HL-60 (cell line): ENCODE measurements at regions not wholly inside any gene's neighbourhood (a gene's known extent, or its start where the extent isn't known, plus 50 kb on each side); places are given as distances from the start of the nearest gene placed in this dataset.

Source experiments
- DNase-seq, 2 experiments: peaks; one replicate each; pipeline ENCODE4 v3.0.0-alpha.2; 2010 to 2020; ENCODE audit warnings: low read depth in 1 of 2, low spot score in 1 of 2
- H3K27ac ChIP-seq: fragments of 250-450 bp; sonication (Bioruptor Pico); replicated peaks from 2 replicates; pipeline ENCODE4 v1.5.1; 2020; ENCODE audit warnings: mild to moderate bottlenecking, moderate library complexity
- H3K27me3 ChIP-seq: fragments of 250-450 bp; sonication (Bioruptor Pico); 2 replicates; pipeline ENCODE4 v1.5.1; 2021; ENCODE audit warnings: mild to moderate bottlenecking, moderate library complexity; ENCODE audit not compliant: insufficient read depth, poor library complexity, severe bottlenecking
- H3K4me3 ChIP-seq: replicated peaks from 2 replicates; pipeline ENCODE4 v1.5.1; 2011; ENCODE audit warnings: mild to moderate bottlenecking, control low read depth, low read length; ENCODE audit not compliant: insufficient read depth
- GABPA ChIP-seq: IDR thresholded peaks from 2 replicates; pipeline ENCODE4 v1.6.1; 2012; ENCODE audit warnings: low read depth
- POLR2AphosphoS5 ChIP-seq: IDR thresholded peaks from 2 replicates; pipeline ENCODE4 v1.6.1; 2012; ENCODE audit warnings: low read depth
- SPI1 ChIP-seq: IDR thresholded peaks from 2 replicates; pipeline ENCODE4 v1.6.1; 2012; ENCODE audit warnings: low read depth, mild to moderate bottlenecking, borderline replicate concordance
- TF ChIP-seq, protein P1 (sequence below): IDR thresholded peaks from 2 replicates; pipeline ENCODE4 v1.6.1; 2012; ENCODE audit warnings: low read depth; ENCODE audit not compliant: insufficient replicate concordance
- TF ChIP-seq, protein P2 (sequence below): IDR thresholded peaks from one replicate; pipeline ENCODE4 v1.5.1; 2011; ENCODE audit warnings: low read length, control low read depth, inconsistent platforms; ENCODE audit not compliant: insufficient read depth

DNA sequence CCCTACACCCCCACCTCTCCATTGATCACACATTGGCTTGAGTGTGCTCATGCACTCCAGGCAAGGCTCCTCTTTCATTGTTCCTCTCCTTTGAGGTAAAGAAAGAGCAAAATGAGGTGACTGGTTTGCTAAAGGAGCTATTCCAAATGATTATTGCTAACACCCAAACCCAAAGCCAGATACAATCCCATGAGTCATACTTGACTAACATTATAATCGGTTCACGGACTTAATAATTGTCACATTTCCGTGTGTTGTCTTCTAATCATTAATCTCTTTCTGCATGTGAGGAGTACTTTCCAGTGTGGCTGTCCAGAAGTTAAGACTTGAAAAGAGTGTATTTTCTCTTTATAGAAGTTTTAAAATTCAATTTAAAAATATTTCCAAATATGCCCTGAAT is 174.3 kb upstream of the SFRP2 start:
- no peak for DNase-seq
- Histone ChIP-seq H3K27me3 (no peaks in the 10 kb centered on the region), H3K4me3 (no peak overlapping the region), H3K27ac (no peak overlapping the region)
- TF ChIP-seq, protein P1, sequence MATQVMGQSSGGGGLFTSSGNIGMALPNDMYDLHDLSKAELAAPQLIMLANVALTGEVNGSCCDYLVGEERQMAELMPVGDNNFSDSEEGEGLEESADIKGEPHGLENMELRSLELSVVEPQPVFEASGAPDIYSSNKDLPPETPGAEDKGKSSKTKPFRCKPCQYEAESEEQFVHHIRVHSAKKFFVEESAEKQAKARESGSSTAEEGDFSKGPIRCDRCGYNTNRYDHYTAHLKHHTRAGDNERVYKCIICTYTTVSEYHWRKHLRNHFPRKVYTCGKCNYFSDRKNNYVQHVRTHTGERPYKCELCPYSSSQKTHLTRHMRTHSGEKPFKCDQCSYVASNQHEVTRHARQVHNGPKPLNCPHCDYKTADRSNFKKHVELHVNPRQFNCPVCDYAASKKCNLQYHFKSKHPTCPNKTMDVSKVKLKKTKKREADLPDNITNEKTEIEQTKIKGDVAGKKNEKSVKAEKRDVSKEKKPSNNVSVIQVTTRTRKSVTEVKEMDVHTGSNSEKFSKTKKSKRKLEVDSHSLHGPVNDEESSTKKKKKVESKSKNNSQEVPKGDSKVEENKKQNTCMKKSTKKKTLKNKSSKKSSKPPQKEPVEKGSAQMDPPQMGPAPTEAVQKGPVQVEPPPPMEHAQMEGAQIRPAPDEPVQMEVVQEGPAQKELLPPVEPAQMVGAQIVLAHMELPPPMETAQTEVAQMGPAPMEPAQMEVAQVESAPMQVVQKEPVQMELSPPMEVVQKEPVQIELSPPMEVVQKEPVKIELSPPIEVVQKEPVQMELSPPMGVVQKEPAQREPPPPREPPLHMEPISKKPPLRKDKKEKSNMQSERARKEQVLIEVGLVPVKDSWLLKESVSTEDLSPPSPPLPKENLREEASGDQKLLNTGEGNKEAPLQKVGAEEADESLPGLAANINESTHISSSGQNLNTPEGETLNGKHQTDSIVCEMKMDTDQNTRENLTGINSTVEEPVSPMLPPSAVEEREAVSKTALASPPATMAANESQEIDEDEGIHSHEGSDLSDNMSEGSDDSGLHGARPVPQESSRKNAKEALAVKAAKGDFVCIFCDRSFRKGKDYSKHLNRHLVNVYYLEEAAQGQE: no peak
- TF ChIP-seq GABPA (no peak), POLR2AphosphoS5 (no peak), SPI1 (no peak)
- TF ChIP-seq, protein P2, sequence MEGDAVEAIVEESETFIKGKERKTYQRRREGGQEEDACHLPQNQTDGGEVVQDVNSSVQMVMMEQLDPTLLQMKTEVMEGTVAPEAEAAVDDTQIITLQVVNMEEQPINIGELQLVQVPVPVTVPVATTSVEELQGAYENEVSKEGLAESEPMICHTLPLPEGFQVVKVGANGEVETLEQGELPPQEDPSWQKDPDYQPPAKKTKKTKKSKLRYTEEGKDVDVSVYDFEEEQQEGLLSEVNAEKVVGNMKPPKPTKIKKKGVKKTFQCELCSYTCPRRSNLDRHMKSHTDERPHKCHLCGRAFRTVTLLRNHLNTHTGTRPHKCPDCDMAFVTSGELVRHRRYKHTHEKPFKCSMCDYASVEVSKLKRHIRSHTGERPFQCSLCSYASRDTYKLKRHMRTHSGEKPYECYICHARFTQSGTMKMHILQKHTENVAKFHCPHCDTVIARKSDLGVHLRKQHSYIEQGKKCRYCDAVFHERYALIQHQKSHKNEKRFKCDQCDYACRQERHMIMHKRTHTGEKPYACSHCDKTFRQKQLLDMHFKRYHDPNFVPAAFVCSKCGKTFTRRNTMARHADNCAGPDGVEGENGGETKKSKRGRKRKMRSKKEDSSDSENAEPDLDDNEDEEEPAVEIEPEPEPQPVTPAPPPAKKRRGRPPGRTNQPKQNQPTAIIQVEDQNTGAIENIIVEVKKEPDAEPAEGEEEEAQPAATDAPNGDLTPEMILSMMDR: no peak

DNA sequence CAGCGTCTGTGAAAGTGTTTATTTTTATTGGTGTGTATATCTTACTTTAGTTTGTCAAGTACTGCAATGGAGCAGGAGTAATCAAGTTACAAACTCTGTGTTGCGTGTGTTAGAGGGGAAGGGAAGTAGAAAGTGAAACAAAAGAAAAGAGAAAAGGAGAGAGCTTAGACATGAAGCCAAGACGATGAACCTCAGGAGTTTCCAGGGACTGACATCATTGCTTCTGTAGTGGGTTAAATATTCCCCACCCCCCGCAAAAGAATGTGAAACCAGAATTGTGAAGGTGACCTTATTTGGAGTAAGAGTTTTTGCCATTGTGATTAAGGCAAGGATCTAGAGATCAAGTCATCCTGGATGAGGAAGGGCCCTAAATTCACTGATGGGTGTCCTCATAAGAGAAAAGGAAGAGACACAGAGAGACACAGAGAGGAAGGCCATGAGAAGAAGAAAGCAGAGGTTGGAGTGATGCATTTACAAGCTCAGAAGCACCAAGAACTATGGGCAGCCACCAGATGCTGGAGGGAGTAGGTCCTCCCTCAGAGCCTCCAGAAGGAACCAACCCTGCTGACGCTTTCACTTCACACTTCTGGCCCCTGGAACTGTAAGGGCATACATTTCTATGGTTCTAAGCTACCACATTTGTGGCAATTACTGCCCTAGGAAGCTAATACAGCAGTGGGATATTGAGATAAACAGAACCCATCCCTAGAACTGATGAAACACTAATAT is 173.6 kb upstream of the SFRP2 start:
- no peaks in the 10 kb centered on the region for H3K27me3 ChIP-seq
- no peak for DNase-seq
- no peak overlapping the region for H3K27ac ChIP-seq
- no peak overlapping the region for H3K4me3 ChIP-seq
- TF ChIP-seq, protein P2: no peak
- no peak for TF ChIP-seq SPI1
- TF ChIP-seq POLR2AphosphoS5: no peak
- TF ChIP-seq, protein P1: no peak
- TF ChIP-seq GABPA: no peak

DNA sequence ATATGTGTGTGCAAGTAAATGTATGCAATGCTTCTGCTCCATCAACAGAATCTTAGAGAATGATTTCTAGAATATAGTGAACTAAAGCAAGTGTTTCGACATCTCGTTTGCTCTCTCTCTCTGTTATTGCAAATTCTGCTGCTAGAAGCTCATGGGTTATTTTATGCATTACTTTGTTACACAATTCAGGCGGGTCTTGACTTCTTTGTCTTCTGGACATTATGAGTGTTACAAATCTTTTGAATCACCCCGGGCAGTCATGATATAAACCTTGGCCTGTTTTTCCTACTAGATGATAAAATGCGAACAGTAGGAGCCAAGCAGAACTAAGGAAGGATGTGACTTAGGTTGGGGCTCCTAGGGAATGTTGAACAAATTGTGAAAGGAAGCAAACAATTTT is 166.4 kb upstream of the SFRP2 start:
- Histone ChIP-seq H3K4me3 (no peak overlapping the region), H3K27me3 (no peaks in the 10 kb centered on the region), H3K27ac (no peak overlapping the region)
- DNase-seq: no peak
- TF ChIP-seq POLR2AphosphoS5: no peak
- TF ChIP-seq, protein P1: no peak
- no peak for TF ChIP-seq SPI1

DNA sequence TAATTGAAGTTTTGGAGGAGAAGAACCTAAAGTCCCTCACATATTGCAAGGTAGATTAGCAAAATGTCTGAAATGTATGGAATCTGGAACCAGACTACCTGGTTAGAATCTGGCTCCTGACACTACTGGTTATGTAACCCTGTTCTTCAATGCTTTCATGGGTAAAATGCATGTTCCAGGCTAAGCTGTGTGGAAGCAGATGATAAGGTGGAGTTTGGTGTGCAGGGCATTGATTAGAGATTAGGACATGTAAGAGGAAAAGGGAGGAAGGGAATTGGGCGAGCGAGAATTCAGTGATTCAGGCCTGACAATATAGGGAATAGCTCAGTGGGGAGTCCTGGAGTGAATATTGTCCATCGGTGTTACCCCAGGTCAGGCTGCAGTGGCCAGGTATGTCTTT is 165.8 kb upstream of the SFRP2 start:
- TF ChIP-seq POLR2AphosphoS5 (no peak), SPI1 (no peak)
- TF ChIP-seq, protein P1: no peak
- TF ChIP-seq, protein P2: no peak
- H3K27ac ChIP-seq: no peak overlapping the region
- no peak overlapping the region for H3K4me3 ChIP-seq
- DNase-seq: no peak
- H3K27me3 ChIP-seq: no peaks in the 10 kb centered on the region
